GM12864 (cell line): ENCODE measurements at regions not wholly inside any gene's neighbourhood (a gene's known extent, or its start where the extent isn't known, plus 50 kb on each side); places are given as distances from the start of the nearest gene placed in this dataset.

ENCODE experiments used
- DNase-seq: peaks from one replicate; pipeline ENCODE4 v3.0.0-alpha.2; 2011; ENCODE audit warnings: low read depth
- H3K4me3 ChIP-seq: 2 replicates; pipeline ENCODE4 v1.5.1; 2011; ENCODE audit warnings: mild to moderate bottlenecking, low read depth, low read length, control low read depth
- CTCF ChIP-seq: IDR thresholded peaks from 2 replicates; pipeline ENCODE4 v1.5.1; 2011; ENCODE audit warnings: low read depth, mild to moderate bottlenecking, moderate library complexity, low read length, control low read depth, inconsistent platforms; ENCODE audit errors: missing control alignments

- no peak for TF ChIP-seq CTCF
- no peak for DNase-seq
- H3K4me3 ChIP-seq = no peak overlapping the region
Observed at GRCh38 chr4:136651932-136652331, 880.4 kb downstream of the PCDH18 start.

GRCh38 chr4:136651278-136651667, 881.0 kb downstream of the PCDH18 start:
- H3K4me3 ChIP-seq = no peak overlapping the region
- TF ChIP-seq CTCF = no peak
- DNase-seq = no peak

GRCh38 chr4:136650541-136651277, 881.6 kb downstream of the PCDH18 start:
- H3K4me3 ChIP-seq = no peak overlapping the region
- DNase-seq = no peak
- no peak for TF ChIP-seq CTCF

GRCh38 chr4:136644279-136644678, 888.0 kb downstream of the PCDH18 start:
- no peak for DNase-seq
- no peak overlapping the region for H3K4me3 ChIP-seq
- no peak for TF ChIP-seq CTCF

GRCh38 chr4:136643416-136643815, 888.9 kb downstream of the PCDH18 start:
- no peak overlapping the region for H3K4me3 ChIP-seq
- TF ChIP-seq CTCF = no peak
- DNase-seq = no peak

GRCh38 chr4:136637071-136637777, 895.1 kb downstream of the PCDH18 start:
- TF ChIP-seq CTCF = peak; percentile 62
- no peak for DNase-seq
- H3K4me3 ChIP-seq = no peak overlapping the region

- TF ChIP-seq CTCF = no peak
- H3K4me3 ChIP-seq = no peak overlapping the region
- no peak for DNase-seq
Observed at GRCh38 chr4:136636155-136636554, 896.1 kb downstream of the PCDH18 start.
